Fibroblast of the aortic adventitia (primary cell): ENCODE measurements at regions not wholly inside any gene's neighbourhood (a gene's known extent, or its start where the extent isn't known, plus 50 kb on each side); places are given as distances from the start of the nearest gene placed in this dataset.
"Not testable (repeated sequence)": the region's sequence is repeated elsewhere in the genome, so short reads cannot be mapped to it uniquely, and the experiment has no call there.

Experiments
- DNase-seq: peaks from one replicate; pipeline ENCODE4 v3.0.0-alpha.2; 2010; ENCODE audit warnings: low read depth
- H3K4me3 ChIP-seq: 2 replicates; pipeline ENCODE4 v1.5.1; 2011; ENCODE audit warnings: low read depth, mild to moderate bottlenecking, control low read depth, low read length, moderate library complexity
- CTCF ChIP-seq: IDR thresholded peaks from 2 replicates; pipeline ENCODE4 v1.5.1; 2011; ENCODE audit warnings: mild to moderate bottlenecking, low read length, control low read depth, inconsistent platforms; ENCODE audit not compliant: insufficient read depth

- H3K4me3 ChIP-seq = no peak overlapping the region
- DNase-seq = no peak
- TF ChIP-seq CTCF = no peak
These were observed 611.5 kb downstream of the KCNJ18 start for GRCh38 chr17:22303865-22304264.

- DNase-seq = no peak
- H3K4me3 ChIP-seq = no peak overlapping the region
- TF ChIP-seq CTCF = no peak
These were observed 612.5 kb downstream of the KCNJ18 start for GRCh38 chr17:22304667-22305303.

GRCh38 chr17:22305356-22306071 lies 613.2 kb downstream of the KCNJ18 start:
- no peak for TF ChIP-seq CTCF
- no peak for DNase-seq
- H3K4me3 ChIP-seq = no peak overlapping the region

GRCh38 chr17:22310292-22310691 lies 618.0 kb downstream of the KCNJ18 start:
- DNase-seq, H3K4me3 ChIP-seq: not testable (repeated sequence)

GRCh38 chr17:22310717-22311686 lies 618.7 kb downstream of the KCNJ18 start:
- DNase-seq = no peak
- TF ChIP-seq CTCF = no peak
- H3K4me3 ChIP-seq = no peak overlapping the region

GRCh38 chr17:22321001-22321400 lies 628.7 kb downstream of the KCNJ18 start:
- H3K4me3 ChIP-seq, DNase-seq: not testable (repeated sequence)

GRCh38 chr17:22322893-22323550 lies 630.7 kb downstream of the KCNJ18 start:
- H3K4me3 ChIP-seq, DNase-seq: not testable (repeated sequence)

- DNase-seq = no peak
- H3K4me3 ChIP-seq = no peak overlapping the region
- no peak for TF ChIP-seq CTCF
These were observed 645.1 kb downstream of the KCNJ18 start for GRCh38 chr17:22337467-22337866.

GRCh38 chr17:22356603-22357002 lies 664.3 kb downstream of the KCNJ18 start:
- H3K4me3 ChIP-seq, DNase-seq: not testable (repeated sequence)

GRCh38 chr17:22370988-22371387 lies 678.7 kb downstream of the KCNJ18 start:
- not testable (repeated sequence) for DNase-seq, H3K4me3 ChIP-seq
